ENCODE measurements at regions not wholly inside any gene's neighbourhood (a gene's known extent, or its start where the extent isn't known, plus 50 kb on each side); places are given as distances from the start of the nearest gene placed in this dataset.

DNA sequence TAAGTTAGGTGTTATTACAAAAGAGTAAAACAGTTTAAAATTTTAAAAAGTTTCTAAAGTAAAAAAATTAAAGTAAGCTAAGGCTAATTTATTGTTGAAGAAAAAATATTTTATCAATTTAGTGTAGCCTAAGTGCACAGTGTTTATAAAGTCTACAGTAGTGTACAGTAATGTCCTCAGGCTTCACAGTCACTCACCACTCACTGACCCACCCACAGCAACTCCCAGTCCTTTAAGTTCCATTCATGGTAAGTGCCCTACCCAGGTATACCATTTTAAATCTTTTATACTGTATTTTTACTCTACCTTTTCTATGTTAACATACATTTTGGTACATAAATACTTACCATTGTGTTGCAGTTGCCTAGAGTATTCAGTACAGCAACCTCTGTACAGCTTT, 120.3 kb upstream of the DKK2 start:
- TF ChIP-seq, protein P1, sequence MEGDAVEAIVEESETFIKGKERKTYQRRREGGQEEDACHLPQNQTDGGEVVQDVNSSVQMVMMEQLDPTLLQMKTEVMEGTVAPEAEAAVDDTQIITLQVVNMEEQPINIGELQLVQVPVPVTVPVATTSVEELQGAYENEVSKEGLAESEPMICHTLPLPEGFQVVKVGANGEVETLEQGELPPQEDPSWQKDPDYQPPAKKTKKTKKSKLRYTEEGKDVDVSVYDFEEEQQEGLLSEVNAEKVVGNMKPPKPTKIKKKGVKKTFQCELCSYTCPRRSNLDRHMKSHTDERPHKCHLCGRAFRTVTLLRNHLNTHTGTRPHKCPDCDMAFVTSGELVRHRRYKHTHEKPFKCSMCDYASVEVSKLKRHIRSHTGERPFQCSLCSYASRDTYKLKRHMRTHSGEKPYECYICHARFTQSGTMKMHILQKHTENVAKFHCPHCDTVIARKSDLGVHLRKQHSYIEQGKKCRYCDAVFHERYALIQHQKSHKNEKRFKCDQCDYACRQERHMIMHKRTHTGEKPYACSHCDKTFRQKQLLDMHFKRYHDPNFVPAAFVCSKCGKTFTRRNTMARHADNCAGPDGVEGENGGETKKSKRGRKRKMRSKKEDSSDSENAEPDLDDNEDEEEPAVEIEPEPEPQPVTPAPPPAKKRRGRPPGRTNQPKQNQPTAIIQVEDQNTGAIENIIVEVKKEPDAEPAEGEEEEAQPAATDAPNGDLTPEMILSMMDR (IDR thresholded peaks at IDR 0.05): no peak

DNA sequence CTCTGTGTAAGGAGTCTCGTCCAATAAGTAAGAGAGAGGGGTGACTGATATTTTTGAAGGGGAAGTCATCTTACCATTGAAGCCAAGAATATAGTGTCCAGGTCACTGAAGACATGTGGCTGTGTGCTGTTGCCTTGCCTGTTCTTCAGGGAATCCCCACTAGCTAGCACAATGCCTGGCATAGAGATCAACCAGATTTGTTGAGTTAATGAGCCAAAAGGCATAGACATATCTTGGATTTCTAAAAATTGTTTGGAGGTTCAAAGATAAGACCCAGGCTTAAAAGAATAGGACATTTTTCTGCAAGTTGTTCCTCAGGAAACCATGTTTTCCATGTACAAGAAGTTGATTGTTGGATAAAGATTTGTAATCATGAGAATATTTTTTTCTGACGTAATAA, 119.3 kb upstream of the DKK2 start:
- TF ChIP-seq, protein P1 (IDR thresholded peaks at IDR 0.05): no peak
- Histone ChIP-seq H3K4me3 (no peak overlapping the region), H3K27ac (no peak overlapping the region)
- DNase-seq (ENCODE audit: low spot score): no peak

More for the DNA sequence above, 120.3 kb upstream of the DKK2 start:
- H3K4me3 ChIP-seq: no peak overlapping the region
- no peak overlapping the region for H3K27ac ChIP-seq
- DNase-seq (ENCODE audit: low spot score): no peak

DNA sequence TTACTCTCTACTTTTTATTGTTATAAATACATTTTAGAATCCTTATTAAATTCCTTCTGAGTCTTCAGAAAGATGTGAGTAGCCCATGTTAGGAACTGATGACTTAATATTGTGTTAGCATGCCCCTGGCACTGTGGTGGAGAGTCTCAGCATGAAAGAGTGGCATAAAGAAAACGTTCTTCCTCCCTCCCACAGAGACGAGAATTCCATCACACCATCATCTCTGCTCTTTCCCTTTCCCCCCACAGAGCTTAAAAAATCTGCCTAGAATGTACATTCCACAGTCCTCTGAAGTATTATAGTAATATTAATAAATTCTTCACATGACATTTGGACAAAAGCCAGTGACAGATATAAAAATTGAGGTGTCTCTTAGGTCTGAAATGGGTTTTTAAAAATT, 117.8 kb upstream of the DKK2 start:
- TF ChIP-seq, protein P1 (IDR thresholded peaks at IDR 0.05): no peak
- Histone ChIP-seq H3K4me3 (no peak overlapping the region), H3K27ac (no peak overlapping the region)
- DNase-seq (ENCODE audit: low spot score): no peak

DNA sequence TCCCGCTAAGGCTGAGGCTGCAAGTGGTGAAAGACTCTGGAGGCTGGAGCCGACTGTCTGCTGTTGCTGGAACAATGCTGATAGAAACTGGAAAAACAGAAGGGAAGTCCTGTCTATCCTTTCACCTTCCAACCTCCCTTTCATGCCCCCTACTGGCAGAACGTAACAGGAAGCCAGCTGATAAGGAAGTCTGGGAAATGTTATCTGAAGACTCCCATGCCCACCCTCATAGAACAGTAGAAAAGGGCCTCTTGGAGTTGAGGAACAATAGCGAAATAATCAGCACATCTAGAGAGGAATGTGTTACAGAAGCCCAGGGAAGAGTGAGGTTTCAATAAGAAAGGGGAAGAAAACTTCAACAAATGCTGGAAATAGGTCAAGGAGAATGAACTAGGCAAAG, 117.1 kb upstream of the DKK2 start:
- no peak overlapping the region for H3K27ac ChIP-seq
- TF ChIP-seq, protein P1 (IDR thresholded peaks at IDR 0.05): no peak
- DNase-seq (ENCODE audit: low spot score): no peak
- no peak overlapping the region for H3K4me3 ChIP-seq

DNA sequence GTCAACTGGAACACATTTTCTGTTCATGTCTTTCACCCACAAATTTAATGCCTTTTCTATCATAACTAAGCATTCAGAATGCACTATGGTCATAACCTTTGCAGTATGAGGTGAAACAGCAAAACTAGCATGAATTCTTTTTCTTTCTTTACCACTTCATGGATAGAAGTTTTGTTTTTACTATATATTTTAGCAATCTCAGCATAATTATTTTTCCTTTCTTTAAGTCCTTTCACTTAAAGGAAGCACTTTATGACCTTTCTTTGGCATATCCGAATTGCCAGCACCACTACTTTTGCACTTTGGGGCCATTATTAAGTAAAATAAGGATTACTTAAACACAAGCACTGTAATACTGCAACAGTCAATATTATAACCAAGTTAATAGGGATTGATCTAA, 115.1 kb upstream of the DKK2 start:
- Histone ChIP-seq H3K4me3 (no peak overlapping the region), H3K27ac (no peak overlapping the region)
- no peak for DNase-seq (ENCODE audit: low spot score)
- TF ChIP-seq, protein P1 (IDR thresholded peaks at IDR 0.05): no peak

DNA sequence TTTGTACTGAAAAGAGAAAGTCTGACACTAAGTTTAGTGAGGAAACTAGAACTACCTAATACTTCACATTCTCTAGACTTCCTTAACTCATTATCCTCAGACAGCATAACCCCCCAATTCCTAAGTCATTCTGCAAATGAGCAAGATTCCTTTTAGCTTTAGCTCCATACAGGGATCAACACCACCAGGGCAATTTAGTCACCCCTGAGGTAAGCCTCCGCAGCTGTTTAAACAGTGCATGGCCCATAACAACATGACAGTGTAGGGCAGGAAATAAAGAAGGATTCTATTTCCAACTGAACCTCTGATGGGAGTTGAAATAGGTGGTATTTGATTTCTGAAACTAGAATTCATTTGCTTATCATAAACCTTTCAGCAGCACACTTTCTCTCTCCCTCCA, 112.8 kb upstream of the DKK2 start:
- no peak for DNase-seq (ENCODE audit: low spot score)
- TF ChIP-seq, protein P1 (IDR thresholded peaks at IDR 0.05): no peak
- no peak overlapping the region for H3K4me3 ChIP-seq
- H3K27ac ChIP-seq: no peak overlapping the region

DNA sequence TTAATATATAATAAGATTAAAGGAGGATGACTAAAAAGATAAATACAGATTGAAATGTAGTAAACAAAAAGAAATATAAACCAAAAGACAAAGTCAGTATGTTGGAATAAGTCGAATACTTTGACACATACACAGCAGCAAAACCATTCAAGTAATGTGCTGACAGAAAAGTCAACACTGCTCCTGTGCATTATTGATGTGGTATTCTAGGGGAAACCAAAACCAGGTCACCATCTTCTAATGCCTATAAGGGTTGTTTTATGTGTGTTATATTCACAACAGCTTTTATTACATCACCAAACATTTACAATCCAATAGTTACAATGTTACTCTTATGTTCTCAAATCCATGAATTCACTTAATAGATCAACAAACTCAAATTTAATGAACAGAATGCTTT, 111.8 kb upstream of the DKK2 start:
- TF ChIP-seq, protein P1 (IDR thresholded peaks at IDR 0.05): no peak
- DNase-seq (ENCODE audit: low spot score): no peak
- Histone ChIP-seq H3K4me3 (no peak overlapping the region), H3K27ac (no peak overlapping the region)

All from coronary artery (tissue), 2 donors.